ENCODE measurements at regions not wholly inside any gene's neighbourhood (a gene's known extent, or its start where the extent isn't known, plus 50 kb on each side); places are given as distances from the start of the nearest gene placed in this dataset.

- TF ChIP-seq POLR2A (IDR thresholded peaks at IDR 0.05) (no peak), CTCF (IDR thresholded peaks at IDR 0.05) (no peak)
- Histone ChIP-seq H3K4me3 (replicated peaks in 1 of 3) (no peak overlapping the region), H3K27me3 (no peaks in the 10 kb centered on the region), H3K4me1 (peaks cover 16 to 31% of the 10 kb centered on the region in 2 donors), H3K36me3 (no peaks in the 10 kb centered on the region), H3K27ac (no peak overlapping the region), H3K9me3 (no peaks in the 10 kb centered on the region)
- intact Hi-C loops (cut with DNase I), result no loop called here
- peak; percentile 15 to 32 for DNase-seq
These were observed 583.4 kb downstream of the SOX6 start for GRCh38 chr11:15772981-15773380.

GRCh38 chr11:15773476-15774387 is 582.6 kb downstream of the SOX6 start:
- H3K27me3 ChIP-seq, result no peaks in the 10 kb centered on the region
- intact Hi-C loops (cut with DNase I), result no loop called here
- no peak overlapping the region for H3K27ac ChIP-seq
- WGBS, 2 donors, result 86 to 90% methylated on average over 13 of the region's 13 CpGs
- no peak overlapping the region for H3K4me3 ChIP-seq (replicated peaks in 1 of 3)
- H3K4me1 ChIP-seq, result peaks cover 13 to 24% of the 10 kb centered on the region in 2 donors
- no peak for DNase-seq
- no peaks in the 10 kb centered on the region for H3K36me3 ChIP-seq
- no peak for TF ChIP-seq CTCF (IDR thresholded peaks at IDR 0.05)
- no peak for TF ChIP-seq POLR2A (IDR thresholded peaks at IDR 0.05)
- H3K9me3 ChIP-seq, result no peaks in the 10 kb centered on the region

GRCh38 chr11:15774388-15774939 is 581.9 kb downstream of the SOX6 start:
- Histone ChIP-seq H3K27ac (no peak overlapping the region), H3K36me3 (no peaks in the 10 kb centered on the region), H3K4me1 (peaks cover 5 to 17% of the 10 kb centered on the region in 2 donors), H3K27me3 (no peaks in the 10 kb centered on the region), H3K4me3 (replicated peaks in 1 of 3) (no peak overlapping the region), H3K9me3 (no peaks in the 10 kb centered on the region)
- intact Hi-C loops (cut with DNase I), result no loop called here
- TF ChIP-seq CTCF (IDR thresholded peaks at IDR 0.05) (no peak), POLR2A (IDR thresholded peaks at IDR 0.05) (no peak)
- no peak for DNase-seq
- 58 to 70% methylated on average over 4 of the region's 4 CpGs for WGBS, 2 donors

- no peak overlapping the region for H3K27ac ChIP-seq
- intact Hi-C loops (cut with DNase I), result no loop called here
- 65 to 83% methylated on average over 6 of the region's 6 CpGs for WGBS, 2 donors
- H3K27me3 ChIP-seq, result no peaks in the 10 kb centered on the region
- DNase-seq, result no peak
- peaks cover 3 to 12% of the 10 kb centered on the region in 2 donors for H3K4me1 ChIP-seq
- H3K4me3 ChIP-seq (replicated peaks in 1 of 3), result no peak overlapping the region
- TF ChIP-seq CTCF (IDR thresholded peaks at IDR 0.05) (no peak), POLR2A (IDR thresholded peaks at IDR 0.05) (no peak)
- no peaks in the 10 kb centered on the region for H3K36me3 ChIP-seq
- no peaks in the 10 kb centered on the region for H3K9me3 ChIP-seq
These were observed 581.3 kb downstream of the SOX6 start for GRCh38 chr11:15775015-15775541.

- Histone ChIP-seq H3K27ac (no peak overlapping the region), H3K4me3 (replicated peaks in 1 of 3) (no peak overlapping the region), H3K4me1 (peaks cover 9 to 10% of the 10 kb centered on the region in 2 donors), H3K9me3 (no peaks in the 10 kb centered on the region), H3K27me3 (no peaks in the 10 kb centered on the region), H3K36me3 (no peaks in the 10 kb centered on the region)
- no peak for DNase-seq
- TF ChIP-seq CTCF (IDR thresholded peaks at IDR 0.05) (no peak), POLR2A (IDR thresholded peaks at IDR 0.05) (no peak)
- intact Hi-C loops (cut with DNase I), result no loop called here
- WGBS, 2 donors, result 90 to 91% methylated on average over 2 of the region's 2 CpGs
These were observed 580.5 kb downstream of the SOX6 start for GRCh38 chr11:15775797-15776196.
